Calu3 (cell line): ENCODE measurements at regions not wholly inside any gene's neighbourhood (a gene's known extent, or its start where the extent isn't known, plus 50 kb on each side); places are given as distances from the start of the nearest gene placed in this dataset.
"Not testable (repeated sequence)": the region's sequence is repeated elsewhere in the genome, so short reads cannot be mapped to it uniquely, and the experiment has no call there.

Experiments used
- BruUV-seq: library from RNA; stranded (reverse); fragments of 400-500 nt; replicated peaks from 2 replicates; lab custom pipeline; 2021; lab: Mats Ljungman, UMichigan
- CTCF ChIA-PET: fragments of 300-600 bp; sonication (Branson Sonifier 250); formaldehyde crosslinking; loops from one replicate; lab custom pipeline; 2022; ENCODE audit warnings: antibody characterized with exemption; lab: Charles Lee
- DNase-seq: peaks from one replicate; pipeline ENCODE4 v3.0.0; 2022
- H3K27ac Mint-ChIP-seq: one replicate; pipeline ENCODE4 v1.8.0; 2022; ENCODE audit warnings: mixed read lengths; ENCODE audit not compliant: unreplicated experiment
- H3K27me3 Mint-ChIP-seq: one replicate; pipeline ENCODE4 v1.8.0; 2022; ENCODE audit warnings: mixed read lengths; ENCODE audit not compliant: unreplicated experiment
- H3K36me3 Mint-ChIP-seq: one replicate; pipeline ENCODE4 v1.8.0; 2022; ENCODE audit warnings: mild to moderate bottlenecking, moderate library complexity, mixed read lengths; ENCODE audit not compliant: insufficient read depth, unreplicated experiment
- H3K4me1 Mint-ChIP-seq: one replicate; pipeline ENCODE4 v1.8.0; 2022; ENCODE audit warnings: mild to moderate bottlenecking, low read depth, mixed read lengths; ENCODE audit not compliant: unreplicated experiment
- H3K4me3 Mint-ChIP-seq: one replicate; pipeline ENCODE4 v1.8.0; 2022; ENCODE audit warnings: mild to moderate bottlenecking, low read depth, moderate library complexity, mixed read lengths; ENCODE audit not compliant: unreplicated experiment
- H3K9me3 Mint-ChIP-seq: one replicate; pipeline ENCODE4 v1.8.0; 2022; ENCODE audit warnings: low read depth, mixed read lengths; ENCODE audit not compliant: unreplicated experiment
- CTCF ChIP-seq: fragments of 200-600 bp; IDR thresholded peaks from one replicate; pipeline ENCODE4 v1.8.0; 2022; ENCODE audit warnings: antibody characterized with exemption; ENCODE audit not compliant: unreplicated experiment
- intact Hi-C: fragments of 100-400 bp; cut with micrococcal nuclease; formaldehyde crosslinking; loops from one replicate; pipeline ENCODE4 v1.10.0; 2022; ENCODE audit not compliant: unreplicated experiment

DNA sequence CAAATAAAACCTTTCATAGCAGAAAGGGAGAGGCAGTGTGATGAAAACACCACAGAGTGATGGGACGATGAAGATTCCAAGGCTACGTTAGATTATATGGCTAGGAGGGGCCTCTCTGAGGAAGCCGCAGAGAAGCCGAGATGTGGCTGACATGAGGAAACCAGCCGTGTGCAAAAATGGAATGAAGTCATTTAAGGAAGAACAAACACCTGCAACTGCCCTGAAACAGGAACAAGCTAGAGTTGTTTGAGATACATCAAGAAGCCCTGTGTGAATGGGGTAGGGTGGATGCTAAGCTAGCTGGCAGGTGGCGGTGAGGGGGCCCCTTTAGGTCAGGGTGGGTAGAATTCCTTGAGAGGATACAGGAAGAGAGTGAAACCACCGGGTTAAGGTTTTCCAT is 129.5 kb downstream of the KLF6 start:
- BruUV-seq = no TSS peak

DNA sequence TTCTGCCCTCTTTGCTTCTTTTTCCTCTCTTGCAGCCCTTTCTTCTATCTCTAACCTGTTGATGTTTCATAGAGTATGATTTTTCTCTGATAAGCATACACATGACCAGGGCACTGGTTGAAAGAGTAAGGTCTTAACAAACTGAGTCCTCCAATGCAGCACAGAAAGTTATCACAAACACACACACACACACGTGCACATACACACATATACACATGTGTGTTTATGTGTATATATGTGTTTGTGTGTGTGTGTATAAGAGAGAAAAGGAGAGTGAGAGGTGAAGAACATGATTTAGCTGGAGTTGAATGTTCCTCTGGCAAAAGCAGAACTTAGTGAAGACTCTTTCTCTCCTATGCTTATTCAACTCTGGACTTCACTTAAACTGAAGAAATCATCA is 130.0 kb downstream of the KLF6 start:
- intact Hi-C loops = no loop called here
- no peaks in the 10 kb centered on the region for H3K36me3 Mint-ChIP-seq
- DNase-seq = no peak
- H3K27ac Mint-ChIP-seq = no peak overlapping the region
- H3K4me1 Mint-ChIP-seq = no peaks in the 10 kb centered on the region
- CTCF ChIA-PET = no interaction called here
- H3K4me3 Mint-ChIP-seq = no peak overlapping the region
- peaks cover 15% of the 10 kb centered on the region for H3K27me3 Mint-ChIP-seq
- no peaks in the 10 kb centered on the region for H3K9me3 Mint-ChIP-seq
- BruUV-seq = no TSS peak
- TF ChIP-seq CTCF = no peak

More for the DNA sequence above, 129.5 kb downstream of the KLF6 start:
- H3K27me3 Mint-ChIP-seq = peaks cover 15% of the 10 kb centered on the region
- DNase-seq = no peak
- H3K27ac Mint-ChIP-seq = no peak overlapping the region
- TF ChIP-seq CTCF = no peak
- H3K4me1 Mint-ChIP-seq = no peaks in the 10 kb centered on the region
- CTCF ChIA-PET = no interaction called here
- no peaks in the 10 kb centered on the region for H3K9me3 Mint-ChIP-seq
- no peak overlapping the region for H3K4me3 Mint-ChIP-seq
- H3K36me3 Mint-ChIP-seq = no peaks in the 10 kb centered on the region
- intact Hi-C loops = no loop called here

DNA sequence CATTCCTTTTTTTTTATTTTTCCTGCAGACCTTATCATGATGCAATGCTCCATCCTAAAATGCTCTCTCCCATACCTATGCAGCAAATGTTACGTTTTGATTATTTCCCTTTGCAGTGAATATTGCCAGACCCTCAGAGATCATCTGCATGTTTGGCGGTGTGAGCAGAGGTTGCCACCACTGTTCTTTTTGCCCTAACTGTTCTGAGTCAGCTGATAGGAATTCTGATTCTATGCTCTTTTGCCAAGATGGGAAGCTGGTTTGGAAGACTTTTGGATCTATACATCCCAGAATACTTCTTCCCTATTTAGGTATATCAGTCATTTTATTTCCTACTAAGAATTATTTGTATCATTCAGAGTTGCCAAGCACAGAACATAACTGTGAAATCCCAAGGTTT is 130.5 kb downstream of the KLF6 start:
- Mint-ChIP-seq H3K4me1 (no peaks in the 10 kb centered on the region), H3K9me3 (no peaks in the 10 kb centered on the region), H3K27ac (no peak overlapping the region), H3K36me3 (no peaks in the 10 kb centered on the region), H3K4me3 (no peak overlapping the region), H3K27me3 (peaks cover 15% of the 10 kb centered on the region)
- TF ChIP-seq CTCF = no peak
- BruUV-seq = no TSS peak
- DNase-seq = no peak
- intact Hi-C loops = no loop called here
- CTCF ChIA-PET = no interaction called here

DNA sequence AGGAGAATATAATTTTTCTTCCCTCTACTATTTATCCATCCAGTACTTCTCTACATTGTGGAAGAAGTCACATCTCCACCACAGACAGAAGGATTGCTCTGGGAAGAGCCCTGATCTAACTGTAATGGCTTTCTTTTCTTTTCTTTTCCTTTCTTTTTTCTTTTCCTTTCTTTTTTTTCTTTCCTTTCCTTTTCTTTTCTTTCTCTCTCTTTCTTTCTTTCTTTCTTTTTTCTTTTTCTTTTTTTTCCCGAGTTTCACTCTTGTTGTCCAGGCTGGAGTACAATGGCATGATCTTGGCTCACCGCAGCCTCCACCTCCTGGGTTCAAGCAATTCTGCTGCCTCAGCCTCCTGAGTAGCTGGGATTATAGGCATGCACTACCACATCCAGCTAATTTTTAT is 131.7 kb downstream of the KLF6 start:
- BruUV-seq, H3K36me3 Mint-ChIP-seq, intact Hi-C loops, H3K4me1 Mint-ChIP-seq, H3K27ac Mint-ChIP-seq, DNase-seq, H3K4me3 Mint-ChIP-seq, H3K9me3 Mint-ChIP-seq: not testable (repeated sequence)
- CTCF ChIA-PET = interaction anchor here (0.7 kb wide), 1 partner anchor 1044 kb away, joined by 4 read pairs; no protein-coding TSS in a partner anchor
- H3K27me3 Mint-ChIP-seq = peaks cover 15% of the 10 kb centered on the region

- H3K27ac Mint-ChIP-seq = no peak overlapping the region
- no peaks in the 10 kb centered on the region for H3K9me3 Mint-ChIP-seq
- no peak for TF ChIP-seq CTCF
- no peaks in the 10 kb centered on the region for H3K4me1 Mint-ChIP-seq
- no peak overlapping the region for H3K4me3 Mint-ChIP-seq
- no TSS peak for BruUV-seq
- DNase-seq = no peak
- intact Hi-C loops = no loop called here
- peaks cover 15% of the 10 kb centered on the region for H3K27me3 Mint-ChIP-seq
- CTCF ChIA-PET = no interaction called here
- H3K36me3 Mint-ChIP-seq = no peaks in the 10 kb centered on the region
Observed at GRCh38 chr10:3652886-3653285, 132.1 kb downstream of the KLF6 start.
